T-helper 1 cell treated with Interleukin-12 subunit alpha and Interleukin-12 subunit beta and Interleukin-4 antibody, amounts not matched to agents 30 μg/mL and 1 μg/mL, for 36 hours (primary cell): ENCODE measurements at regions not wholly inside any gene's neighbourhood (a gene's known extent, or its start where the extent isn't known, plus 50 kb on each side); places are given as distances from the start of the nearest gene placed in this dataset.
A peak's percentile ranks its signal among the peaks of the same experiment; 100 is the strongest.
"Not testable (repeated sequence)": the region's sequence is repeated elsewhere in the genome, so short reads cannot be mapped to it uniquely, and the experiment has no call there.

Experiments used
- H3K27ac Mint-ChIP-seq: one replicate; pipeline ENCODE4 v1.8.0; 2021; ENCODE audit warnings: mild to moderate bottlenecking, mixed read lengths
- H3K27me3 Mint-ChIP-seq: one replicate; pipeline ENCODE4 v1.8.0; 2021; ENCODE audit warnings: low read depth, mixed read lengths
- H3K36me3 Mint-ChIP-seq: one replicate; pipeline ENCODE4 v1.8.0; 2021; ENCODE audit warnings: low read depth, mixed read lengths
- H3K4me1 Mint-ChIP-seq: one replicate; pipeline ENCODE4 v1.8.0; 2021; ENCODE audit warnings: low read depth, mixed read lengths
- H3K4me3 Mint-ChIP-seq: one replicate; pipeline ENCODE4 v1.8.0; 2021; ENCODE audit warnings: mild to moderate bottlenecking, moderate library complexity, mixed read lengths
- H3K9me3 Mint-ChIP-seq: one replicate; pipeline ENCODE4 v1.8.0; 2021; ENCODE audit warnings: mixed read lengths

DNA sequence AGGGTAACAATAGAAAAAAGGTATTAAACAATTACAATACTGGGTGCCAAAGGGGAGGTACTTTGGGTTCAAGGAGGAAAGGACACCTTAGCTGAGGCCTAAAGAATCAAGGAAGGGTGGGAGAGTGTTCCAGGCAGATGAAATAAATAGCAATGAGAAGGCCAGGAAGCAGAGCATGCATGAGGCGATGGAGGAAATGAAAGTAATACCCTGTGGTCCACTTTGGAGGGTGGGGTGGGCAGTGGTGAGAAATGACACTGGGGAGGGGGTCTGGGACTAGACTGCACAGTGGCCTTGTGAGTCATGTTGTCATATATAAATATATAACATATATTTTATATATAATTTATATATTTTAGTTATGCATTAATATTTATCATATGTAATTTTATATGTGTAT lies 55.9 kb downstream of the BHLHE40 start:
- H3K4me1 Mint-ChIP-seq = peaks cover 42% of the 10 kb centered on the region
- no peak overlapping the region for H3K4me3 Mint-ChIP-seq
- H3K27ac Mint-ChIP-seq = no peak overlapping the region
- no peaks in the 10 kb centered on the region for H3K36me3 Mint-ChIP-seq
- H3K9me3 Mint-ChIP-seq = no peaks in the 10 kb centered on the region
- no peaks in the 10 kb centered on the region for H3K27me3 Mint-ChIP-seq

- H3K4me3 Mint-ChIP-seq = no peak overlapping the region
- no peaks in the 10 kb centered on the region for H3K27me3 Mint-ChIP-seq
- H3K36me3 Mint-ChIP-seq = no peaks in the 10 kb centered on the region
- H3K4me1 Mint-ChIP-seq = peaks cover 42% of the 10 kb centered on the region
- H3K9me3 Mint-ChIP-seq = no peaks in the 10 kb centered on the region
- no peak overlapping the region for H3K27ac Mint-ChIP-seq
Measured at GRCh38 chr3:5035692-5036391, 56.6 kb downstream of the BHLHE40 start.

GRCh38 chr3:5036392-5036766 lies 57.1 kb downstream of the BHLHE40 start:
- Mint-ChIP-seq H3K9me3 (no peaks in the 10 kb centered on the region), H3K27ac (no peak overlapping the region), H3K4me3 (no peak overlapping the region), H3K4me1 (peaks cover 42% of the 10 kb centered on the region), H3K27me3 (no peaks in the 10 kb centered on the region), H3K36me3 (no peaks in the 10 kb centered on the region)

GRCh38 chr3:5036858-5037257 lies 57.6 kb downstream of the BHLHE40 start:
- Mint-ChIP-seq H3K36me3 (peaks cover 2% of the 10 kb centered on the region), H3K4me1 (peaks cover 42% of the 10 kb centered on the region), H3K27ac (no peak overlapping the region), H3K9me3 (no peaks in the 10 kb centered on the region), H3K4me3 (no peak overlapping the region), H3K27me3 (no peaks in the 10 kb centered on the region)

- Mint-ChIP-seq H3K36me3 (peaks cover 5% of the 10 kb centered on the region), H3K4me1 (peaks cover 37% of the 10 kb centered on the region), H3K4me3 (no peak overlapping the region), H3K9me3 (no peaks in the 10 kb centered on the region), H3K27me3 (no peaks in the 10 kb centered on the region), H3K27ac (peak overlapping the region; percentile 33)
Measured at GRCh38 chr3:5039585-5039984, 60.3 kb downstream of the BHLHE40 start.

DNA sequence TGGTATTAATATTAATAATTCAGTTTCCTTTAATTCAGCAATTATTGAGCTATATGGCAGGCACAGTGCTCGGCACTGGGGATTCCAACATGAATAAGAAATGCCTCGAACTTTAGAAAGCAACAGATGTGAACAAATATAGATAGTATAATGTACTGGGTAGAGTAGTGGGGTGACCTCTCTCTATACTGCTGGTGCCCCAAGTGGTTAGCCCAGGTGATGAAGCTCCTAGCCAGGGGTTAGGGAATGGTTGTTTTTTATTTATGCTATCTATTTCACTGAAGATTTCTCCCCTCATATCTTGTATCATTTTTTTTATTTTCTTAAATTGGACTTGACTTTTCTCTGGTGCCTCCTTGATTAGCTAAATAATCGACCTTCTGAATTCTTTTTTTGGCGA lies 62.1 kb downstream of the BHLHE40 start:
- no peak overlapping the region for H3K27ac Mint-ChIP-seq
- H3K4me3 Mint-ChIP-seq = no peak overlapping the region
- peaks cover 32% of the 10 kb centered on the region for H3K4me1 Mint-ChIP-seq
- no peaks in the 10 kb centered on the region for H3K9me3 Mint-ChIP-seq
- H3K27me3 Mint-ChIP-seq = no peaks in the 10 kb centered on the region
- peaks cover 6% of the 10 kb centered on the region for H3K36me3 Mint-ChIP-seq

DNA sequence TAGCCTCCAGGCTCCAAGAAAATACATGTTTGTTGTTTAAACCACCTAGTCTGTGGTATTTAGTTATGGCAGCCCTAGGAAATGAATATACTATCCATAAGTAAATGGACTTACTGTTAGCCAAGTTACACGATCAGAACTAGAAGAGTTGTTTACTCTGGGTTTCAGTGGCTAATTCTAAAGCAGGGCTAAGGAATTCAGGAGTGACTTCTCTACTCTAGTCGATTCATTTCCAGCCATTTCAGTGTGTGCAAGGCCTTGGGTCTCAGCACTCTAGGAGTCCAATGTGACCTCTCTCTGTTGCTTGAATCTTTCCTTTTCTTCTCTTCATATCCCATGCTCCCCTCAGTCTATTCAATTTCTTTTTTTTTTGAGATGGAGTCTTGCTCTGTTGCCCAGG lies 66.7 kb downstream of the BHLHE40 start:
- peaks cover 16% of the 10 kb centered on the region for H3K36me3 Mint-ChIP-seq
- H3K27ac Mint-ChIP-seq = no peak overlapping the region
- peaks cover 2% of the 10 kb centered on the region for H3K4me1 Mint-ChIP-seq
- peaks cover 23% of the 10 kb centered on the region for H3K9me3 Mint-ChIP-seq
- H3K27me3 Mint-ChIP-seq = no peaks in the 10 kb centered on the region
- H3K4me3 Mint-ChIP-seq = no peak overlapping the region

GRCh38 chr3:5047764-5048419 lies 68.7 kb downstream of the BHLHE40 start:
- H3K36me3 Mint-ChIP-seq = peaks cover 13% of the 10 kb centered on the region
- no peak overlapping the region for H3K4me3 Mint-ChIP-seq
- peaks cover 19% of the 10 kb centered on the region for H3K4me1 Mint-ChIP-seq

GRCh38 chr3:5051772-5052171 lies 70.3 kb upstream of the ARL8B start:
- H3K4me1 Mint-ChIP-seq = peaks cover 41% of the 10 kb centered on the region
- no peaks in the 10 kb centered on the region for H3K27me3 Mint-ChIP-seq
- peaks cover 13% of the 10 kb centered on the region for H3K36me3 Mint-ChIP-seq
- H3K4me3 Mint-ChIP-seq = no peak overlapping the region
- peaks cover 23% of the 10 kb centered on the region for H3K9me3 Mint-ChIP-seq
- H3K27ac Mint-ChIP-seq = peak overlapping the region; percentile 68

More at GRCh38 chr3:5047764-5048419, 68.7 kb downstream of the BHLHE40 start:
- Mint-ChIP-seq H3K27me3 (no peaks in the 10 kb centered on the region), H3K27ac (no peak overlapping the region), H3K9me3 (peaks cover 23% of the 10 kb centered on the region)

- H3K4me3 Mint-ChIP-seq = no peak overlapping the region
- peaks cover 23% of the 10 kb centered on the region for H3K9me3 Mint-ChIP-seq
- H3K4me1 Mint-ChIP-seq = peaks cover 44% of the 10 kb centered on the region
- no peaks in the 10 kb centered on the region for H3K27me3 Mint-ChIP-seq
- peak overlapping the region; percentile 56 for H3K27ac Mint-ChIP-seq
- peaks cover 13% of the 10 kb centered on the region for H3K36me3 Mint-ChIP-seq
Measured at GRCh38 chr3:5052247-5052646, 69.8 kb upstream of the ARL8B start.

DNA sequence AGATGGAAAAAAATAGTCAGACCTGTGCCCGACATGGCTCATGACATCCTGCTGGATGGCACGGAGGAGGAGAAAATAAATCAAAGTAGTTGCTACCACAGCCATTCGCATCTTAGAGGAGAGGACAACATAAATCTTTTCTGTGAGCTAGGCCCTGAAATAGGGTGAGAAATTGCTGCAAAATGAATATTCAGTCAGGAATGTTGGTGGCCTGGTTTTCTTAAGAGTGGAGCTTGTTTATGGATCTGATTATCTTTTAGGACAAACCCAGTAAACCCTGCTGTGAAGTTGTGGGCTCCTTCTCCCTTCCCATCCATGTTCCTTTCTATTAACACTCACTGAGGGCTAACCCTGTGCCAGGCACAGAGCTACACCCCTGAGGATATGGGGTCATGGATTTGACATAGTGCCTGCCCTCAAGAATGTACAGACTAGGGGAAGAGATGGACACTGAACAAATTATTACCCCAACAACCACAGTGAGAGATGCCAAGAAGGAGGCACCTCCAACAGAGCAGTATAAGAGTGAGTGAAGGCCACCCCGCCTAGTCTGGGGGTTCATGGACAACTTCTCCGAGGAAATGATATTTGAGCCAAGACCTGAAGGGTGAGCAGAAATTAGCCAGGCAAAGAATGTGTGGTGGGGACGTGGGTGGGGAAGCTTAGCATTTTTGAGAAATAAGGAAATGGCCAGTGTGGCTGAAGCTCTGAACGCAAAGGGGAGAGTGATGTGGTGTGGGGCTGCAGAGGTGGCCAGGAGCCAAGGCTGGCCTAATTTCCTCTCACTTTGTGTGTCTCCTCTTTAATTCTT lies 68.9 kb upstream of the ARL8B start:
- Mint-ChIP-seq H3K36me3 (peaks cover 5% of the 10 kb centered on the region), H3K4me3 (no peak overlapping the region), H3K9me3 (peaks cover 13% of the 10 kb centered on the region), H3K4me1 (peaks cover 52% of the 10 kb centered on the region), H3K27ac (peak overlapping the region; percentile 56), H3K27me3 (no peaks in the 10 kb centered on the region)

GRCh38 chr3:5054098-5054497 lies 68.0 kb upstream of the ARL8B start:
- peaks cover 52% of the 10 kb centered on the region for H3K4me1 Mint-ChIP-seq
- H3K27ac Mint-ChIP-seq = peak overlapping the region; percentile 44

GRCh38 chr3:5054579-5054978 lies 67.5 kb upstream of the ARL8B start:
- not testable (repeated sequence) for H3K36me3 Mint-ChIP-seq, H3K27me3 Mint-ChIP-seq, H3K9me3 Mint-ChIP-seq, H3K4me3 Mint-ChIP-seq
- H3K27ac Mint-ChIP-seq = peak overlapping the region; percentile 44
- peaks cover 54% of the 10 kb centered on the region for H3K4me1 Mint-ChIP-seq

More at GRCh38 chr3:5054098-5054497, 68.0 kb upstream of the ARL8B start:
- Mint-ChIP-seq H3K9me3 (peaks cover 4% of the 10 kb centered on the region), H3K4me3 (no peak overlapping the region), H3K36me3 (peaks cover 3% of the 10 kb centered on the region), H3K27me3 (no peaks in the 10 kb centered on the region)

GRCh38 chr3:5055357-5056110 lies 66.6 kb upstream of the ARL8B start:
- Mint-ChIP-seq H3K4me1 (peaks cover 57% of the 10 kb centered on the region), H3K4me3 (peak overlapping the region; percentile 8), H3K27me3 (no peaks in the 10 kb centered on the region), H3K27ac (peak overlapping the region; percentile 59), H3K36me3 (peaks cover 3% of the 10 kb centered on the region), H3K9me3 (no peaks in the 10 kb centered on the region)
